Tibial nerve (tissue), 3 donors: ENCODE measurements at regions not wholly inside any gene's neighbourhood (a gene's known extent, or its start where the extent isn't known, plus 50 kb on each side); places are given as distances from the start of the nearest gene placed in this dataset.

ENCODE experiments used
- POLR2A ChIP-seq, 2 donors: fragments of 450-650 bp; IDR thresholded peaks; one replicate each; pipeline ENCODE4 v1.6.1; 2017; ENCODE audit warnings: antibody characterized with exemption in 2 of 2, mild to moderate bottlenecking in 2 of 2, moderate library complexity in 2 of 2
- TF ChIP-seq, protein P1 (sequence below), 5 experiments: fragments of 200-600 bp in 3 of 5; fragments of 450-650 bp in 2 of 5; sonication (generic) in 3 of 5; IDR thresholded peaks; one replicate each; pipeline ENCODE4 v1.5.1; 2016 to 2019; ENCODE audit warnings: antibody characterized with exemption in 5 of 5, mild to moderate bottlenecking in 3 of 5, moderate library complexity in 2 of 5

DNA sequence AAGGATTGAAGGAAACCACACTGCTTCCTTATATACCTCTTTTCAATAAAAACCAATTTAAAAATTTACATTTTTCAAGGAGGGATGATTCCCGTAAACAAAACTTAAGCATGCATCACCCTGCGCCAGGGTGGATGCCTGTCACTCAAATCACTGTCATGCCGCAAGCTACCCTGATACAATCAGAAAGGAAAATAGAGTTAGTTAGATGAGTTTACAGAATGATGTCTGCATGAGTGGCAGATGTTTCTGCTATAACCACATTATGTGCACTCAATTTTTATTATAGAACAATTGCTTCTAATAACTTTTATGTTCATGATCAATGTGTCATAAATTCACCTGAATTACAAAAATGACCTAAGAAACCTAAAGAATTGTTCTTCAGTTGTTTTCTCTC, 123.4 kb upstream of the ADGRL4 start:
- no peak for TF ChIP-seq POLR2A (IDR thresholded peaks at IDR 0.05)
- TF ChIP-seq, protein P1, sequence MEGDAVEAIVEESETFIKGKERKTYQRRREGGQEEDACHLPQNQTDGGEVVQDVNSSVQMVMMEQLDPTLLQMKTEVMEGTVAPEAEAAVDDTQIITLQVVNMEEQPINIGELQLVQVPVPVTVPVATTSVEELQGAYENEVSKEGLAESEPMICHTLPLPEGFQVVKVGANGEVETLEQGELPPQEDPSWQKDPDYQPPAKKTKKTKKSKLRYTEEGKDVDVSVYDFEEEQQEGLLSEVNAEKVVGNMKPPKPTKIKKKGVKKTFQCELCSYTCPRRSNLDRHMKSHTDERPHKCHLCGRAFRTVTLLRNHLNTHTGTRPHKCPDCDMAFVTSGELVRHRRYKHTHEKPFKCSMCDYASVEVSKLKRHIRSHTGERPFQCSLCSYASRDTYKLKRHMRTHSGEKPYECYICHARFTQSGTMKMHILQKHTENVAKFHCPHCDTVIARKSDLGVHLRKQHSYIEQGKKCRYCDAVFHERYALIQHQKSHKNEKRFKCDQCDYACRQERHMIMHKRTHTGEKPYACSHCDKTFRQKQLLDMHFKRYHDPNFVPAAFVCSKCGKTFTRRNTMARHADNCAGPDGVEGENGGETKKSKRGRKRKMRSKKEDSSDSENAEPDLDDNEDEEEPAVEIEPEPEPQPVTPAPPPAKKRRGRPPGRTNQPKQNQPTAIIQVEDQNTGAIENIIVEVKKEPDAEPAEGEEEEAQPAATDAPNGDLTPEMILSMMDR (IDR thresholded peaks at IDR 0.05), result no peak
